Sigmoid colon (tissue), 3 donors: ENCODE measurements at regions not wholly inside any gene's neighbourhood (a gene's known extent, or its start where the extent isn't known, plus 50 kb on each side); places are given as distances from the start of the nearest gene placed in this dataset.
"Not testable (repeated sequence)": the region's sequence is repeated elsewhere in the genome, so short reads cannot be mapped to it uniquely, and the experiment has no call there.

Experiments
- CTCF ChIP-seq, 4 experiments: fragments of 450-650 bp in 3 of 4; fragments of 200-600 bp in 1 of 4; IDR thresholded peaks; one replicate each; pipeline ENCODE4 v1.5.1; 2016 to 2019; ENCODE audit warnings: antibody characterized with exemption in 4 of 4, mild to moderate bottlenecking in 3 of 4, moderate library complexity in 2 of 4
- POLR2A ChIP-seq, 2 donors: fragments of 450-650 bp; IDR thresholded peaks; one replicate each; pipeline ENCODE4 v1.6.1; 2016; ENCODE audit warnings: antibody characterized with exemption in 2 of 2, mild to moderate bottlenecking in 2 of 2, moderate library complexity in 2 of 2

GRCh38 chr17:77533697-77534096 lies 392.9 kb downstream of the SEC14L1 start:
- not testable (repeated sequence) for TF ChIP-seq CTCF, POLR2A (IDR thresholded peaks at IDR 0.05)
